Tibial nerve (tissue), 4 donors: ENCODE measurements at regions not wholly inside any gene's neighbourhood (a gene's known extent, or its start where the extent isn't known, plus 50 kb on each side); places are given as distances from the start of the nearest gene placed in this dataset.

Source experiments
- DNase-seq, 2 donors: peaks; one replicate each; pipeline ENCODE4 v3.0.0-alpha.2; 2019; ENCODE audit warnings: low spot score in 2 of 2
- H3K27ac ChIP-seq, 4 donors: fragments of 200-600 bp; sonication (generic) in 3 of 4; one replicate each; pipeline ENCODE4 v1.5.1; 2017 to 2019; ENCODE audit warnings: mild to moderate bottlenecking in 1 of 4
- H3K27me3 ChIP-seq, 2 donors: fragments of 200-600 bp; sonication (generic) in 1 of 2; one replicate each; pipeline versions ENCODE4 v1.5.1 to v1.6.0; 2017 to 2019
- H3K36me3 ChIP-seq, 3 donors: fragments of 200-600 bp; sonication (generic); one replicate each; pipeline ENCODE4 v1.5.1; 2018 to 2019
- H3K4me1 ChIP-seq, 4 donors: fragments of 200-600 bp; sonication (generic) in 3 of 4; one replicate each; pipeline ENCODE4 v1.5.1; 2017 to 2019
- H3K4me3 ChIP-seq, 4 donors: fragments of 200-600 bp; sonication (generic) in 3 of 4; one replicate each; pipeline ENCODE4 v1.5.1; 2017 to 2019; ENCODE audit warnings: mild to moderate bottlenecking in 1 of 4, moderate library complexity in 1 of 4
- H3K9me3 ChIP-seq, 4 donors: fragments of 200-600 bp; sonication (generic) in 3 of 4; one replicate each; pipeline ENCODE4 v1.5.1; 2017 to 2019
- EP300 ChIP-seq, 2 donors: sonication (generic); formaldehyde crosslinking; IDR thresholded peaks; one replicate each; pipeline ENCODE4 v1.6.1; 2017; ENCODE audit warnings: antibody characterized with exemption in 2 of 2, mild to moderate bottlenecking in 1 of 2
- POLR2A ChIP-seq, 2 donors: fragments of 450-650 bp; IDR thresholded peaks; one replicate each; pipeline ENCODE4 v1.6.1; 2017; ENCODE audit warnings: antibody characterized with exemption in 2 of 2, mild to moderate bottlenecking in 2 of 2, moderate library complexity in 2 of 2
- WGBS, 2 donors: methylation state at CpG; one replicate each; pipeline ENCODE4 v1.1.5; 2018; 5-methylcytosine and 5-hydroxymethylcytosine counted together
- TF ChIP-seq, protein P1 (sequence below), 5 experiments: fragments of 200-600 bp in 3 of 5; fragments of 450-650 bp in 2 of 5; sonication (generic) in 3 of 5; IDR thresholded peaks; one replicate each; pipeline ENCODE4 v1.5.1; 2016 to 2019; ENCODE audit warnings: antibody characterized with exemption in 5 of 5, mild to moderate bottlenecking in 3 of 5, moderate library complexity in 2 of 5

GRCh38 chr15:66875588-66876420, 173.8 kb downstream of the SMAD6 start:
- H3K36me3 ChIP-seq = no peaks in the 10 kb centered on the region
- H3K27me3 ChIP-seq = no peaks in the 10 kb centered on the region
- no peak overlapping the region for H3K4me3 ChIP-seq
- 90% methylated on average over 17 of the region's 17 CpGs for WGBS, 2 donors
- no peak overlapping the region for H3K27ac ChIP-seq
- DNase-seq = no peak
- peaks cover 0 to 3% (median 0%) of the 10 kb centered on the region in 4 donors for H3K9me3 ChIP-seq
- H3K4me1 ChIP-seq = peaks cover 0 to 31% (median 3%) of the 10 kb centered on the region in 4 donors
- no peak for TF ChIP-seq POLR2A (IDR thresholded peaks at IDR 0.05)
- no peak for TF ChIP-seq EP300 (IDR thresholded peaks at IDR 0.05)
- TF ChIP-seq, protein P1, sequence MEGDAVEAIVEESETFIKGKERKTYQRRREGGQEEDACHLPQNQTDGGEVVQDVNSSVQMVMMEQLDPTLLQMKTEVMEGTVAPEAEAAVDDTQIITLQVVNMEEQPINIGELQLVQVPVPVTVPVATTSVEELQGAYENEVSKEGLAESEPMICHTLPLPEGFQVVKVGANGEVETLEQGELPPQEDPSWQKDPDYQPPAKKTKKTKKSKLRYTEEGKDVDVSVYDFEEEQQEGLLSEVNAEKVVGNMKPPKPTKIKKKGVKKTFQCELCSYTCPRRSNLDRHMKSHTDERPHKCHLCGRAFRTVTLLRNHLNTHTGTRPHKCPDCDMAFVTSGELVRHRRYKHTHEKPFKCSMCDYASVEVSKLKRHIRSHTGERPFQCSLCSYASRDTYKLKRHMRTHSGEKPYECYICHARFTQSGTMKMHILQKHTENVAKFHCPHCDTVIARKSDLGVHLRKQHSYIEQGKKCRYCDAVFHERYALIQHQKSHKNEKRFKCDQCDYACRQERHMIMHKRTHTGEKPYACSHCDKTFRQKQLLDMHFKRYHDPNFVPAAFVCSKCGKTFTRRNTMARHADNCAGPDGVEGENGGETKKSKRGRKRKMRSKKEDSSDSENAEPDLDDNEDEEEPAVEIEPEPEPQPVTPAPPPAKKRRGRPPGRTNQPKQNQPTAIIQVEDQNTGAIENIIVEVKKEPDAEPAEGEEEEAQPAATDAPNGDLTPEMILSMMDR (IDR thresholded peaks at IDR 0.05) = no peak

DNA sequence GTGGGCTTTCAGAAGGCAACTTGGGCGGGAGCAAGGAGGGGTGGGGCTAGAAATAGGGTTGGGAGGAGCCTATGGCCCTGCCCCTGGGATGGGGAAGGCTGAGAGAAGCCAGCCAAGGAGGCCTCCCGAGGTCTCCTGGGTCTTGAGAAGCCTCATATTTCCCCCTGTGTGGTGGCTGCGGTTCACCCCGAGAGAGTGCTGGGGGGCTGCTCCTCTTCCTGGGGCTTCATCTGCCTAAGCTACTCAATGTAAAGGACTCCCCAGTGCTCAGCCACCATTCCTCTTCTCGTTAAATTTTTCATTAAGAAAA, 174.3 kb downstream of the SMAD6 start:
- H3K4me3 ChIP-seq = no peak overlapping the region
- WGBS, 2 donors = 50 to 53% methylated on average over 4 to 5 of the region's 5 CpGs

GRCh38 chr15:66876731-66877476, 174.9 kb downstream of the SMAD6 start:
- Histone ChIP-seq H3K36me3 (no peaks in the 10 kb centered on the region), H3K4me1 (peaks cover 0 to 42% (median 3%) of the 10 kb centered on the region in 4 donors), H3K4me3 (no peak overlapping the region), H3K9me3 (no peaks in the 10 kb centered on the region), H3K27ac (peak overlapping the region in 1 of 4 donors; percentile 43), H3K27me3 (no peaks in the 10 kb centered on the region)
- no peak for DNase-seq
- WGBS, 2 donors = 81 to 85% methylated on average over 18 to 19 of the region's 20 CpGs
- TF ChIP-seq, protein P1 (IDR thresholded peaks at IDR 0.05) = no peak
- TF ChIP-seq POLR2A (IDR thresholded peaks at IDR 0.05) (no peak), EP300 (IDR thresholded peaks at IDR 0.05) (no peak)

More for the DNA sequence above, 174.3 kb downstream of the SMAD6 start:
- H3K27me3 ChIP-seq = no peaks in the 10 kb centered on the region
- peaks cover 0 to 37% (median 3%) of the 10 kb centered on the region in 4 donors for H3K4me1 ChIP-seq
- TF ChIP-seq, protein P1 (IDR thresholded peaks at IDR 0.05) = no peak
- TF ChIP-seq EP300 (IDR thresholded peaks at IDR 0.05) = no peak
- DNase-seq = no peak
- H3K36me3 ChIP-seq = no peaks in the 10 kb centered on the region
- no peak overlapping the region for H3K27ac ChIP-seq
- no peaks in the 10 kb centered on the region for H3K9me3 ChIP-seq

DNA sequence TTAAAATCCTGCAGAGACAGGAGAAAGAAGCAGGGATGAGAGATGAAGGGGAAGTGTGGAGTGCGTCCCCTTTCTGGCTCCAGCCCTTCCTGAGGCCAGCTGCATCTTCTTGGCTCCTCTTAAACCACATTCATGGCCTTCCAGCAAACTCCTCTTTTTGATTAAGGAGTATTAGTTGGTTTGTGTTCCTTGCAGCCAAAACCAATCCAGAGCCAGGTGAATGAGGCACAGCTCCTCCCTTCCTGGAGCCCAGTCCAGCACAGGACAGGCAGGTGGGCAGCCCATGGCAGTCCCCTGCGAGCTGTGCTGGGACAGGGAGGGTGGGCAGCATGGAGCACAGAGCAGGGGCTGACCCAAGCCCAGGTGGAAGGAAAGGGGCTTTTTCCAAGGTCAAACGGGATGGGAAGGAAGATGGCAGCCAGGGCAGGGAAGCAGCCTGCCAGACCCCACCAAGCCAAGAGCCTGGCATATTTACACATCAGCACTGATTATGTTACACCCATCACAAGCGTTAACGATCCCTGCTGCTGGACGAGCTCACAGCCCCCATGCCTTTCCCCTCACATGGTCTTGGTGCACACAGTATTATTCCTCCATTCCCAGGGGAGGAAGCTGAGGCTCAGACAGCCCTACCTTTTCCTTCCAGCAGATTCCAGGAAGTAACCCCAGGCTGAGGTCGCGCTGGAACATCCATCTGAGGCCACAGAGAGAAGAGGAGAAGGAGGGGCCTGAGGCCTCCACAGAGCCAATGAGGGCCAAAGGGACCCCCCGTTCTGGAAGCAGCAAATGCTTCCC, 175.6 kb downstream of the SMAD6 start:
- H3K36me3 ChIP-seq = no peaks in the 10 kb centered on the region
- TF ChIP-seq, protein P1 (IDR thresholded peaks at IDR 0.05) = no peak
- TF ChIP-seq POLR2A (IDR thresholded peaks at IDR 0.05) (no peak), EP300 (IDR thresholded peaks at IDR 0.05) (peak in 1 of 2 donors; percentile 30)
- H3K4me1 ChIP-seq = peaks cover 0 to 50% (median 10%) of the 10 kb centered on the region in 4 donors
- H3K4me3 ChIP-seq = no peak overlapping the region
- H3K27ac ChIP-seq = peak overlapping the region in 1 of 4 donors; percentile 43
- peak in 1 of 2 donors; percentile 5 for DNase-seq
- H3K27me3 ChIP-seq = no peaks in the 10 kb centered on the region
- no peaks in the 10 kb centered on the region for H3K9me3 ChIP-seq
- 46 to 53% methylated on average over 9 of the region's 9 CpGs for WGBS, 2 donors
